RWPE1 (cell line): ENCODE measurements at regions not wholly inside any gene's neighbourhood (a gene's known extent, or its start where the extent isn't known, plus 50 kb on each side); places are given as distances from the start of the nearest gene placed in this dataset.

ENCODE experiments used
- CTCF ChIA-PET: fragments of 350-600 bp; sonication (Branson Sonifier 250); formaldehyde crosslinking; extraction: SDS; loops from one replicate; lab custom pipeline; 2021; lab: Yijun Ruan, JAX
- POLR2A ChIA-PET: fragments of 400-600 bp; formaldehyde crosslinking; extraction: SDS; loops from one replicate; lab custom pipeline; 2020; ENCODE audit warnings: antibody characterized with exemption; ENCODE audit not compliant: low non-redundant PET; lab: Yijun Ruan, JAX
- DNase-seq: peaks from one replicate; pipeline ENCODE4 v3.0.0; 2012; ENCODE audit warnings: low spot score
- H3K27ac ChIP-seq: fragments of 450-650 bp; 2 replicates; pipeline ENCODE4 v1.5.1; 2017
- TF ChIP-seq, protein P1 (sequence below): fragments of 450-650 bp; conservative IDR thresholded peaks from 2 replicates; pipeline ENCODE4 v1.5.1; 2017; ENCODE audit warnings: low read depth, mild to moderate bottlenecking

DNA sequence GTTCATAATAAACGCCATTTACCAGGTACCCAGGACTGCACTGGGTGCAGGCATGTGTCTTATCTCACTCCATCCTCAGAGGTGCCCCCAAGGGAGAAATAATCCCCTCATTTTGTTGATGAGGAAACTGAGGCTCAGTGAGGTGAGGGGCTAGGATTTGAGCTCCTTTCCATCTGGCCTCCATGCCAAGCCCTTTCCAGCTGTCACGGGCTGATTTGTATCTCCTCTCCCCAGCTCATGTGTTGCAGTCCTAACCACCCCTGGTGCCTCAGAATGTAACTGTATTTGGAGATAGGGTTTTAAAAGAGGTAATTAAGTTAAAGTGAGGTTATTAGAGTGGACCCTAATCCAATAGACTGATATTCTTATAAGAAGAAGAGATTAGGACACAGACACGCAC is 137.3 kb downstream of the MYCN start:
- TF ChIP-seq, protein P1, sequence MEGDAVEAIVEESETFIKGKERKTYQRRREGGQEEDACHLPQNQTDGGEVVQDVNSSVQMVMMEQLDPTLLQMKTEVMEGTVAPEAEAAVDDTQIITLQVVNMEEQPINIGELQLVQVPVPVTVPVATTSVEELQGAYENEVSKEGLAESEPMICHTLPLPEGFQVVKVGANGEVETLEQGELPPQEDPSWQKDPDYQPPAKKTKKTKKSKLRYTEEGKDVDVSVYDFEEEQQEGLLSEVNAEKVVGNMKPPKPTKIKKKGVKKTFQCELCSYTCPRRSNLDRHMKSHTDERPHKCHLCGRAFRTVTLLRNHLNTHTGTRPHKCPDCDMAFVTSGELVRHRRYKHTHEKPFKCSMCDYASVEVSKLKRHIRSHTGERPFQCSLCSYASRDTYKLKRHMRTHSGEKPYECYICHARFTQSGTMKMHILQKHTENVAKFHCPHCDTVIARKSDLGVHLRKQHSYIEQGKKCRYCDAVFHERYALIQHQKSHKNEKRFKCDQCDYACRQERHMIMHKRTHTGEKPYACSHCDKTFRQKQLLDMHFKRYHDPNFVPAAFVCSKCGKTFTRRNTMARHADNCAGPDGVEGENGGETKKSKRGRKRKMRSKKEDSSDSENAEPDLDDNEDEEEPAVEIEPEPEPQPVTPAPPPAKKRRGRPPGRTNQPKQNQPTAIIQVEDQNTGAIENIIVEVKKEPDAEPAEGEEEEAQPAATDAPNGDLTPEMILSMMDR, result no peak
- DNase-seq, result no peak
- POLR2A ChIA-PET, result no interaction called here
- no peak overlapping the region for H3K27ac ChIP-seq
- CTCF ChIA-PET, result no interaction called here

DNA sequence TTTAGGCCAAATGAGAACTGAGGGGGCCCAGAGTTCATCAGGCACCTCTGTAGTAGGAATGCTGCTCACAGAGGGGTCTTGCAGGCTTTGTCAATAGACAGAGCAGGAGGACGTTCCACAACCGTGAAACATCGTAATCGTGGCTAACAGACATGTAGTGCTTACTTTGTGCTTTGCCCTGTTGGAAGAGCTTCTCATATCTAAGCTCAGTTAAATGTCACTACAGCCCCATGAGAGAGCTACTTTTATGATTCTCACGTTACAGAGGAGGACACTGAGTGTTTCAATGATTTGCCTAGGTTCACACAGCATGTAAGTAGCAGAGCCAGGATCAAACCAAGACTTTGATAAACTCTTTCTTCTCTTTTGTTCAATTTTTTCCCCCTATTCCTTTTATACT is 136.6 kb downstream of the MYCN start:
- ChIA-PET CTCF (no interaction called here), POLR2A (no interaction called here)
- TF ChIP-seq, protein P1, result no peak
- no peak for DNase-seq
- no peak overlapping the region for H3K27ac ChIP-seq

GRCh38 chr2:16075045-16076012 is 135.0 kb downstream of the MYCN start:
- ChIA-PET CTCF (no interaction called here), POLR2A (no interaction called here)
- H3K27ac ChIP-seq, result no peak overlapping the region
- DNase-seq, result no peak
- TF ChIP-seq, protein P1, result no peak

GRCh38 chr2:16073921-16074425 is 133.6 kb downstream of the MYCN start:
- CTCF ChIA-PET, result no interaction called here
- DNase-seq, result no peak
- POLR2A ChIA-PET, result no interaction called here
- TF ChIP-seq, protein P1, result no peak
- no peak overlapping the region for H3K27ac ChIP-seq

GRCh38 chr2:16073471-16073870 is 133.1 kb downstream of the MYCN start:
- CTCF ChIA-PET, result no interaction called here
- TF ChIP-seq, protein P1, result no peak

DNA sequence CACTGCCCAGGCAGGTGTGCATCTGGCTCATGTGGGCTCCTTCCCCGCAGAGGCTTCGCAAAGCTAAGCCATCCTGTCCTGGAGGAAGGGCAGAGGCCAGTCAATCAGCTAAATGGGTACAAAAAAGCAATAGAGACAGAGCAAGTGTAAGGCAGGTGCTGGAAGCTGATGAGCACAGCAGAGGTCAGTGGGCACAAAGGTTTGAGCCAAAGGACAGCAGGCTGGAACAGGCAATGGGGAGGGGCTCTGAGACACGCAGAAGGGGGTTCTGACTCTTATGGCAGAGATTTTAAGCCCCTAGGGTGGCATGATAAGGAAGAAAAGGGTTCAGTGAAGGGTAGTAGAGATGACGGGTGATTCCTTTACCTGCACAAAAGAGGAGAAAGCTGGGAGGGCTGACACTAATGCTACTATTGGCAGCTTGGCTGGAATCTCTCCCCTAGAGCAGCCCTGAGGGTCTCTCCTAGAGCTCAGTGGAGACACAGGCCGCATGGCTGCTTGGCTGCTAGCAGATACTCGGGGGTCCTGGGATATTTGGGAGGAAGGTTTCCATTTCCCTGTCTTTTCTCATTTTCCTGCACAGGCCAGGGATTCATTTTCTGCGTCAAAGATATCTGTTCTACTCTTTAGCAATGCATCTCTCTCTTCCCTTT is 132.4 kb downstream of the MYCN start:
- TF ChIP-seq, protein P1, result no peak
- no peak overlapping the region for H3K27ac ChIP-seq
- ChIA-PET CTCF (no interaction called here), POLR2A (interaction anchor here (0.5 kb wide), 1 partner anchor 25 kb away, joined by 7 read pairs; no protein-coding TSS in a partner anchor)
- DNase-seq, result no peak

More at GRCh38 chr2:16073471-16073870, 133.1 kb downstream of the MYCN start:
- H3K27ac ChIP-seq, result no peak overlapping the region
- DNase-seq, result no peak
- POLR2A ChIA-PET, result no interaction called here
